OCI-LY1 (cell line): ENCODE measurements at regions not wholly inside any gene's neighbourhood (a gene's known extent, or its start where the extent isn't known, plus 50 kb on each side); places are given as distances from the start of the nearest gene placed in this dataset.

Experiments
- H2AFZ ChIP-seq: fragments of 200-600 bp; sonication (generic), shearing (Covaris generic); 2 replicates; pipeline ENCODE4 v1.6.0; 2014; ENCODE audit warnings: antibody characterized with exemption, mild to moderate bottlenecking, low read length
- H3F3A ChIP-seq: fragments of 200-600 bp; sonication (generic), shearing (Covaris generic); 2 replicates; pipeline ENCODE4 v1.6.0; 2014; ENCODE audit warnings: mild to moderate bottlenecking, antibody characterized with exemption, low read length, moderate library complexity; ENCODE audit not compliant: insufficient read depth
- H3K27ac ChIP-seq: fragments of 200-600 bp; sonication (generic); 2 replicates; pipeline ENCODE4 v1.5.1; 2014; ENCODE audit warnings: low read length, mixed run types, mild to moderate bottlenecking, low read depth; ENCODE audit not compliant: poor library complexity, severe bottlenecking
- H3K27me3 ChIP-seq: fragments of 200-600 bp; sonication (generic); 2 replicates; pipeline ENCODE4 v1.6.0; 2014; ENCODE audit warnings: antibody characterized with exemption, mild to moderate bottlenecking, low read length, moderate library complexity; ENCODE audit not compliant: insufficient read depth
- H3K36me3 ChIP-seq: fragments of 200-600 bp; sonication (generic); 2 replicates; pipeline ENCODE4 v1.6.1; 2014; ENCODE audit warnings: mild to moderate bottlenecking, antibody characterized with exemption, low read length, moderate library complexity, mixed read lengths; ENCODE audit not compliant: insufficient read depth
- H3K4me1 ChIP-seq: fragments of 200-600 bp; sonication (generic); 2 replicates; pipeline ENCODE4 v1.5.1; 2014; ENCODE audit warnings: mild to moderate bottlenecking, low read length, moderate library complexity; ENCODE audit not compliant: insufficient read depth, severe bottlenecking
- H3K4me2 ChIP-seq: fragments of 200-600 bp; sonication (generic), shearing (Covaris generic); 2 replicates; pipeline ENCODE4 v1.6.1; 2014; ENCODE audit warnings: low read length
- H3K4me3 ChIP-seq: fragments of 200-600 bp; sonication (generic); 2 replicates; pipeline ENCODE4 v1.5.1; 2014; ENCODE audit warnings: low read length, low read depth, mild to moderate bottlenecking, mixed read lengths; ENCODE audit not compliant: poor library complexity, severe bottlenecking
- H3K79me2 ChIP-seq: fragments of 200-600 bp; shearing (Covaris generic); 2 replicates; pipeline ENCODE4 v1.6.1; 2016; ENCODE audit warnings: mixed run types, low read length, mixed read lengths; ENCODE audit not compliant: insufficient read depth
- H3K9ac ChIP-seq: fragments of 200-600 bp; sonication (generic), shearing (Covaris generic); 2 replicates; pipeline ENCODE4 v1.6.1; 2014; ENCODE audit warnings: mild to moderate bottlenecking, low read length, mixed read lengths
- H3K9me2 ChIP-seq: fragments of 200-600 bp; sonication (generic), shearing (Covaris generic); 2 replicates; pipeline ENCODE4 v1.6.1; 2014; ENCODE audit warnings: low read depth, mild to moderate bottlenecking, low read length, mixed read lengths
- H3K9me3 ChIP-seq: fragments of 200-600 bp; shearing (Covaris generic); 2 replicates; pipeline ENCODE4 v1.6.1; 2014; ENCODE audit warnings: low read length, mixed read lengths
- H4K20me1 ChIP-seq: fragments of 200-600 bp; sonication (generic), shearing (Covaris generic); 2 replicates; pipeline ENCODE4 v1.6.0; 2016; ENCODE audit warnings: mild to moderate bottlenecking, low read length; ENCODE audit not compliant: insufficient read depth
- CTCF ChIP-seq: fragments of 200-600 bp; sonication (generic), shearing (Covaris generic); IDR thresholded peaks from 2 replicates; pipeline ENCODE4 v1.5.1; 2017; ENCODE audit warnings: mild to moderate bottlenecking, antibody characterized with exemption, low read length, moderate library complexity, mixed read lengths
- EZH2 ChIP-seq: fragments of 200-600 bp; sonication (generic), shearing (Covaris generic); IDR thresholded peaks from 2 replicates; pipeline ENCODE4 v1.8.0; 2017; ENCODE audit warnings: borderline replicate concordance, mixed run types, mild to moderate bottlenecking, antibody characterized with exemption, low read length, moderate library complexity, mixed read lengths

- no peaks in the 10 kb centered on the region for H3K9me2 ChIP-seq
- no peaks in the 10 kb centered on the region for H4K20me1 ChIP-seq
- H2AFZ ChIP-seq: no peak overlapping the region
- no peak overlapping the region for H3K4me2 ChIP-seq
- H3K36me3 ChIP-seq: no peaks in the 10 kb centered on the region
- no peaks in the 10 kb centered on the region for H3K27me3 ChIP-seq
- no peak overlapping the region for H3K9ac ChIP-seq
- no peaks in the 10 kb centered on the region for H3K79me2 ChIP-seq
- no peaks in the 10 kb centered on the region for H3K4me1 ChIP-seq
- TF ChIP-seq EZH2: no peak
- TF ChIP-seq CTCF: no peak
- H3F3A ChIP-seq: no peaks in the 10 kb centered on the region
- no peaks in the 10 kb centered on the region for H3K9me3 ChIP-seq
- no peak overlapping the region for H3K4me3 ChIP-seq
- H3K27ac ChIP-seq: no peak overlapping the region
Observed at GRCh38 chr11:105377870-105378269, 232.0 kb upstream of the GRIA4 start.

- Histone ChIP-seq H3K36me3 (no peaks in the 10 kb centered on the region), H3K9ac (no peak overlapping the region), H3F3A (no peaks in the 10 kb centered on the region), H4K20me1 (no peaks in the 10 kb centered on the region), H2AFZ (no peak overlapping the region), H3K79me2 (no peaks in the 10 kb centered on the region), H3K27ac (no peak overlapping the region), H3K4me3 (no peak overlapping the region), H3K9me3 (no peaks in the 10 kb centered on the region), H3K4me2 (no peak overlapping the region), H3K27me3 (no peaks in the 10 kb centered on the region), H3K4me1 (no peaks in the 10 kb centered on the region), H3K9me2 (no peaks in the 10 kb centered on the region)
- TF ChIP-seq EZH2 (no peak), CTCF (no peak)
Observed at GRCh38 chr11:105372206-105372605, 232.6 kb upstream of the CARD18 start.

- H3K9ac ChIP-seq: no peak overlapping the region
- TF ChIP-seq CTCF (no peak), EZH2 (no peak)
- H3K4me2 ChIP-seq: no peak overlapping the region
- H3K4me1 ChIP-seq: no peaks in the 10 kb centered on the region
- H2AFZ ChIP-seq: no peak overlapping the region
- no peak overlapping the region for H3K4me3 ChIP-seq
- H3K79me2 ChIP-seq: no peaks in the 10 kb centered on the region
- H3K36me3 ChIP-seq: no peaks in the 10 kb centered on the region
- H3F3A ChIP-seq: no peaks in the 10 kb centered on the region
- H3K9me2 ChIP-seq: no peaks in the 10 kb centered on the region
- H3K27me3 ChIP-seq: no peaks in the 10 kb centered on the region
- no peak overlapping the region for H3K27ac ChIP-seq
- no peaks in the 10 kb centered on the region for H4K20me1 ChIP-seq
- H3K9me3 ChIP-seq: no peaks in the 10 kb centered on the region
Observed at GRCh38 chr11:105371311-105371710, 231.7 kb upstream of the CARD18 start.
